ENCODE measurements at regions not wholly inside any gene's neighbourhood (a gene's known extent, or its start where the extent isn't known, plus 50 kb on each side); places are given as distances from the start of the nearest gene placed in this dataset.

GRCh38 chr6:14380901-14381828 is 263.6 kb downstream of the CD83 start:
- TF ChIP-seq CTCF (IDR thresholded peaks at IDR 0.05; ENCODE audit: low read depth, low read length) = no peak
- DNase-seq (ENCODE audit: low read depth in 2 of 2) = no peak
- H3K4me3 ChIP-seq (replicated peaks in 1 of 2; ENCODE audit: low read depth in 2 of 2, low read length in 2 of 2) = no peak overlapping the region

- no peak for DNase-seq (ENCODE audit: low read depth in 2 of 2)
- TF ChIP-seq CTCF (IDR thresholded peaks at IDR 0.05; ENCODE audit: low read depth, low read length) = no peak
- H3K4me3 ChIP-seq (replicated peaks in 1 of 2; ENCODE audit: low read depth in 2 of 2, low read length in 2 of 2) = no peak overlapping the region
These were observed 264.5 kb downstream of the CD83 start for GRCh38 chr6:14381829-14382677.

- H3K4me3 ChIP-seq (replicated peaks in 1 of 2; ENCODE audit: low read depth in 2 of 2, low read length in 2 of 2) = no peak overlapping the region
- TF ChIP-seq CTCF (IDR thresholded peaks at IDR 0.05; ENCODE audit: low read depth, low read length) = no peak
- no peak for DNase-seq (ENCODE audit: low read depth in 2 of 2)
These were observed 265.2 kb downstream of the CD83 start for GRCh38 chr6:14382678-14383236.

GRCh38 chr6:14383393-14384174 is 266.0 kb downstream of the CD83 start:
- TF ChIP-seq CTCF (IDR thresholded peaks at IDR 0.05; ENCODE audit: low read depth, low read length) = no peak

GRCh38 chr6:14384175-14384949 is 266.8 kb downstream of the CD83 start:
- no peak for DNase-seq (ENCODE audit: low read depth in 2 of 2)
- no peak overlapping the region for H3K4me3 ChIP-seq (replicated peaks in 1 of 2; ENCODE audit: low read depth in 2 of 2, low read length in 2 of 2)
- TF ChIP-seq CTCF (IDR thresholded peaks at IDR 0.05; ENCODE audit: low read depth, low read length) = no peak

More at GRCh38 chr6:14383393-14384174, 266.0 kb downstream of the CD83 start:
- H3K4me3 ChIP-seq (replicated peaks in 1 of 2; ENCODE audit: low read depth in 2 of 2, low read length in 2 of 2) = no peak overlapping the region
- no peak for DNase-seq (ENCODE audit: low read depth in 2 of 2)
